H9 (cell line): ENCODE measurements at regions not wholly inside any gene's neighbourhood (a gene's known extent, or its start where the extent isn't known, plus 50 kb on each side); places are given as distances from the start of the nearest gene placed in this dataset.

Experiments used
- DNase-seq: peaks from one replicate; pipeline ENCODE4 v3.0.0-alpha.2; 2017
- H2AFZ ChIP-seq: one replicate; pipeline ENCODE4 v1.6.1; 2013; ENCODE audit warnings: mild to moderate bottlenecking, low read length, control low read depth, moderate library complexity
- H2AK5ac ChIP-seq: 2 replicates; pipeline ENCODE4 v1.6.1; 2013; ENCODE audit warnings: low read length, control low read depth, mixed read lengths; ENCODE audit not compliant: insufficient read length
- H2BK120ac ChIP-seq: one replicate; pipeline ENCODE4 v1.6.1; 2013; ENCODE audit warnings: low read depth, mild to moderate bottlenecking, low read length, control low read depth, inconsistent platforms; ENCODE audit not compliant: poor library complexity, severe bottlenecking
- H2BK12ac ChIP-seq: 2 replicates; pipeline ENCODE4 v1.6.1; 2013; ENCODE audit warnings: low read length, control low read depth, mixed read lengths, low read depth; ENCODE audit not compliant: insufficient read length
- H2BK15ac ChIP-seq: 2 replicates; pipeline ENCODE4 v1.6.1; 2013; ENCODE audit warnings: low read depth, low read length, control low read depth
- H2BK20ac ChIP-seq: one replicate; pipeline ENCODE4 v1.6.1; 2013; ENCODE audit warnings: low read depth, mild to moderate bottlenecking, low read length, control low read depth, inconsistent platforms; ENCODE audit not compliant: poor library complexity, severe bottlenecking
- H2BK5ac ChIP-seq: 2 replicates; pipeline ENCODE4 v1.6.1; 2013; ENCODE audit warnings: low read length, control low read depth, mixed read lengths; ENCODE audit not compliant: insufficient read length
- H3K14ac ChIP-seq: 2 replicates; pipeline ENCODE4 v1.6.1; 2013; ENCODE audit warnings: low read length, control low read depth; ENCODE audit not compliant: insufficient read depth
- H3K18ac ChIP-seq: 2 replicates; pipeline ENCODE4 v1.6.1; 2013; ENCODE audit warnings: low read depth, mild to moderate bottlenecking, mixed read lengths, low read length, control low read depth; ENCODE audit not compliant: insufficient read length
- H3K23ac ChIP-seq: 2 replicates; pipeline ENCODE4 v1.6.1; 2013; ENCODE audit warnings: low read length, control low read depth, mixed read lengths, low read depth; ENCODE audit not compliant: insufficient read length
- H3K23me2 ChIP-seq: 2 replicates; pipeline ENCODE4 v1.6.1; 2013; ENCODE audit warnings: low read depth, mild to moderate bottlenecking, mixed read lengths, low read length, control low read depth; ENCODE audit not compliant: insufficient read length, poor library complexity, severe bottlenecking
- H3K27ac ChIP-seq: 2 replicates; pipeline ENCODE4 v1.5.1; 2013; ENCODE audit warnings: low read length, control low read depth, mixed read lengths, low read depth; ENCODE audit not compliant: insufficient read length
- H3K27me3 ChIP-seq: 2 replicates; pipeline ENCODE4 v1.6.1; 2013; ENCODE audit warnings: low read length, control low read depth, inconsistent platforms; ENCODE audit not compliant: insufficient read depth
- H3K4ac ChIP-seq: 2 replicates; pipeline ENCODE4 v1.6.1; 2013; ENCODE audit warnings: low read depth, mild to moderate bottlenecking, control low read depth, inconsistent platforms, low read length, moderate library complexity
- H3K4me1 ChIP-seq: 2 replicates; pipeline ENCODE4 v1.6.1; 2013; ENCODE audit warnings: low read length, control low read depth, inconsistent platforms; ENCODE audit not compliant: insufficient read depth
- H3K4me2 ChIP-seq: 2 replicates; pipeline ENCODE4 v1.6.1; 2013; ENCODE audit warnings: low read length, control low read depth, mixed read lengths; ENCODE audit not compliant: insufficient read length, insufficient read depth
- H3K56ac ChIP-seq: 2 replicates; pipeline ENCODE4 v1.6.1; 2013; ENCODE audit warnings: low read depth, mild to moderate bottlenecking, mixed read lengths, low read length, control low read depth; ENCODE audit not compliant: insufficient read length
- H3K79me1 ChIP-seq: 2 replicates; pipeline ENCODE4 v1.6.1; 2013; ENCODE audit warnings: low read depth, mild to moderate bottlenecking, moderate library complexity, low read length, control low read depth, inconsistent platforms; ENCODE audit not compliant: insufficient read depth, poor library complexity, severe bottlenecking
- H3K79me2 ChIP-seq: 2 replicates; pipeline ENCODE4 v1.6.1; 2013; ENCODE audit warnings: low read length, control low read depth, inconsistent platforms; ENCODE audit not compliant: insufficient read depth
- H3K9ac ChIP-seq: 2 replicates; pipeline ENCODE4 v1.6.1; 2013; ENCODE audit warnings: low read length, control low read depth, mixed read lengths; ENCODE audit not compliant: insufficient read length; ENCODE audit errors: extremely low read depth
- H3K9me3 ChIP-seq: one replicate; pipeline ENCODE4 v1.6.1; 2013; ENCODE audit warnings: low read depth, low read length, inconsistent platforms; ENCODE audit not compliant: control insufficient read depth
- H3T11ph ChIP-seq: one replicate; pipeline ENCODE4 v1.6.1; 2013; ENCODE audit warnings: mild to moderate bottlenecking, low read length, control low read depth, inconsistent platforms
- H4K20me1 ChIP-seq: one replicate; pipeline ENCODE4 v1.6.1; 2013; ENCODE audit not compliant: control insufficient read depth, insufficient read length, insufficient read depth
- H4K5ac ChIP-seq: 2 replicates; pipeline ENCODE4 v1.6.1; 2013; ENCODE audit warnings: low read depth, mild to moderate bottlenecking, mixed read lengths, low read length, control low read depth; ENCODE audit not compliant: insufficient read length
- H4K8ac ChIP-seq: replicated peaks from 2 replicates; pipeline ENCODE4 v1.6.1; 2013; ENCODE audit warnings: low read length, control low read depth, mixed read lengths, low read depth; ENCODE audit not compliant: insufficient read length
- H4K91ac ChIP-seq: 2 replicates; pipeline ENCODE4 v1.6.1; 2013; ENCODE audit warnings: low read depth, mild to moderate bottlenecking, moderate library complexity, mixed read lengths, low read length, control low read depth; ENCODE audit not compliant: insufficient read length
- H3K27ac Mint-ChIP-seq, 3 experiments: 2 replicates in 2 of 3; 3 replicates in 1 of 3; pipeline ENCODE4 v1.8.0; 2020 to 2021; ENCODE audit warnings: mixed read lengths in 3 of 3, mild to moderate bottlenecking in 1 of 3, moderate library complexity in 1 of 3
- H3K27me3 Mint-ChIP-seq: 2 replicates; pipeline ENCODE4 v1.8.0; 2021; ENCODE audit warnings: low read depth, mild to moderate bottlenecking, moderate library complexity, mixed read lengths
- H3K36me3 Mint-ChIP-seq, 3 experiments: 2 replicates in 2 of 3; 3 replicates in 1 of 3; pipeline ENCODE4 v1.8.0; 2020 to 2021; ENCODE audit warnings: low read depth in 3 of 3, mixed read lengths in 3 of 3; ENCODE audit not compliant: insufficient read depth in 1 of 3
- H3K4me1 Mint-ChIP-seq, 2 experiments: 2 replicates each; pipeline ENCODE4 v1.8.0; 2020; ENCODE audit warnings: mixed read lengths in 2 of 2
- H3K4me3 Mint-ChIP-seq, 2 experiments: 2 replicates in 1 of 2; 3 replicates in 1 of 2; pipeline ENCODE4 v1.8.0; 2020 to 2021; ENCODE audit warnings: mild to moderate bottlenecking in 2 of 2, mixed read lengths in 2 of 2, moderate library complexity in 1 of 2
- H3K9me3 Mint-ChIP-seq, 2 experiments: 2 replicates in 1 of 2; 3 replicates in 1 of 2; pipeline ENCODE4 v1.8.0; 2020; ENCODE audit warnings: mild to moderate bottlenecking in 2 of 2, mixed read lengths in 2 of 2, moderate library complexity in 1 of 2
- WGBS: extraction: QIAGEN DNeasy Blood & Tissue Kit; methylation state at CpG from one replicate; pipeline ENCODE4 v1.1.7; 2013; ENCODE audit warnings: missing lambda C conversion rate, low lambda C conversion rate, mixed read lengths; ENCODE audit not compliant: insufficient read length; ENCODE audit errors: extremely low coverage; 5-methylcytosine and 5-hydroxymethylcytosine counted together
- TF ChIP-seq, protein P1 (sequence below): fragments of 200-600 bp; sonication (generic); conservative IDR thresholded peaks from 3 replicates; pipeline ENCODE4 v1.8.0; 2021; ENCODE audit warnings: antibody characterized with exemption, mild to moderate bottlenecking

GRCh38 chr14:97912217-97912616, 1115.0 kb downstream of the VRK1 start:
- Histone ChIP-seq H3K4me2 (no peak overlapping the region), H4K20me1 (no peaks in the 10 kb centered on the region), H2BK12ac (no peak overlapping the region), H3K14ac (no peak overlapping the region), H3K4me1 (no peaks in the 10 kb centered on the region; the same call in 1 of the 2 replicates), H3K27me3 (no peaks in the 10 kb centered on the region), H3K23ac (no peak overlapping the region), H3K23me2 (no peaks in the 10 kb centered on the region), H3K18ac (no peak overlapping the region), H3T11ph (no peak overlapping the region), H3K56ac (no peak overlapping the region), H2AK5ac (no peak overlapping the region), H3K27ac (no peak overlapping the region), H4K8ac (no peak overlapping the region), H4K5ac (no peak overlapping the region), H2AFZ (no peak overlapping the region), H3K79me2 (no peaks in the 10 kb centered on the region), H3K79me1 (no peaks in the 10 kb centered on the region), H3K4ac (no peak overlapping the region), H2BK5ac (no peak overlapping the region), H2BK15ac (no peak overlapping the region), H2BK120ac (no peak overlapping the region), H4K91ac (no peak overlapping the region), H2BK20ac (no peak overlapping the region), H3K9me3 (no peaks in the 10 kb centered on the region), H3K9ac (no peak overlapping the region)
- no peaks in the 10 kb centered on the region; a peak in 1 of 7 replicates for H3K36me3 Mint-ChIP-seq
- no peak for DNase-seq
- no peaks in the 10 kb centered on the region for H3K27me3 Mint-ChIP-seq
- peaks cover 2 to 4% of the 10 kb centered on the region in 2 experiments; a peak in 2 of 5 replicates for H3K9me3 Mint-ChIP-seq
- TF ChIP-seq, protein P1, sequence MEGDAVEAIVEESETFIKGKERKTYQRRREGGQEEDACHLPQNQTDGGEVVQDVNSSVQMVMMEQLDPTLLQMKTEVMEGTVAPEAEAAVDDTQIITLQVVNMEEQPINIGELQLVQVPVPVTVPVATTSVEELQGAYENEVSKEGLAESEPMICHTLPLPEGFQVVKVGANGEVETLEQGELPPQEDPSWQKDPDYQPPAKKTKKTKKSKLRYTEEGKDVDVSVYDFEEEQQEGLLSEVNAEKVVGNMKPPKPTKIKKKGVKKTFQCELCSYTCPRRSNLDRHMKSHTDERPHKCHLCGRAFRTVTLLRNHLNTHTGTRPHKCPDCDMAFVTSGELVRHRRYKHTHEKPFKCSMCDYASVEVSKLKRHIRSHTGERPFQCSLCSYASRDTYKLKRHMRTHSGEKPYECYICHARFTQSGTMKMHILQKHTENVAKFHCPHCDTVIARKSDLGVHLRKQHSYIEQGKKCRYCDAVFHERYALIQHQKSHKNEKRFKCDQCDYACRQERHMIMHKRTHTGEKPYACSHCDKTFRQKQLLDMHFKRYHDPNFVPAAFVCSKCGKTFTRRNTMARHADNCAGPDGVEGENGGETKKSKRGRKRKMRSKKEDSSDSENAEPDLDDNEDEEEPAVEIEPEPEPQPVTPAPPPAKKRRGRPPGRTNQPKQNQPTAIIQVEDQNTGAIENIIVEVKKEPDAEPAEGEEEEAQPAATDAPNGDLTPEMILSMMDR, result no peak
- no CpG with 5 or more reads among the region's 6 CpGs for WGBS
- H3K27ac Mint-ChIP-seq, result no peak overlapping the region
- H3K4me1 Mint-ChIP-seq, result peaks cover 10 to 13% of the 10 kb centered on the region in 2 experiments; a peak in 3 of 4 replicates
- H3K4me3 Mint-ChIP-seq, result no peak overlapping the region
